ENCODE measurements at regions not wholly inside any gene's neighbourhood (a gene's known extent, or its start where the extent isn't known, plus 50 kb on each side); places are given as distances from the start of the nearest gene placed in this dataset.

DNA sequence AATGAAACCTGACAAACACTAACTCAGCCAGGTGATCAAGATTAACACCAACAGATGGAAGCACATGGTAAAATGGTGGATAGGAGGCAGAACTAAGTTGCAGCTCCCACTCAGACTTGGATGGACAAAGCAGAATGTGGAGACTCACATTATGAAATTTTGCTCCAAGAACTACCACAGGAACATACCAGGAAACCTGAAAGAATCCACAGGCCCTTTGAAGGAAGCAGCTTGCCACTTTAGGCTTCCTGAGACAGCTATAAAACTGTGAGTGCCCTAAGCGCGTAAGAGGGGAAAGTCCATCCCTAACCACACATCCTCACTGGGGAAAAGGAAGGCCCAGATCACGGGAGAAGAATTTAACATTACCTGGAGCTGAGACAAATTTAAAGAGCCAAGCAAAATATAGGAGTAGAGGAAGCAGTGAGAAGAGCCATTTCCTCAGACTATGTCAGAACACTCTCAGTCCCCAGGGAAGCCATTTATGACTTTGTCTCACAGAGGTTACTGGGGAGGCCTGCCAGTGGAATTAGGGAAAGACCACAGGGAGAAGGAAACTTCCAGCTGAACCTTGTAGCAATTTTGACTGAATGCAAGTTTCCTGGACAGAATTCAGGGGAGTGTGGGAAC lies 224.5 kb downstream of the TEX13C start:
- H3K9me3 ChIP-seq (ENCODE audit: low read length) = peaks cover 16% of the 10 kb centered on the region
- no peak overlapping the region for H3K4me2 ChIP-seq (ENCODE audit: low read depth, low read length)
- ATAC-seq (no peak), DNase-seq (ENCODE audit: low spot score) (no peak), FAIRE-seq (no peak)
- 6% methylated on average over 3 of the region's 3 CpGs for WGBS (ENCODE audit: low lambda C conversion rate)
- ChIA-PET CTCF (ENCODE audit: low intra/inter-chr PET ratio, low total read pairs) (no interaction called here), POLR2A (no interaction called here)
- H3K9ac ChIP-seq (ENCODE audit: insufficient read depth, low read depth, low read length) = no peak overlapping the region
- no peaks in the 10 kb centered on the region for H3K27me3 ChIP-seq (ENCODE audit: control insufficient read depth in 1 of 2, insufficient read depth in 2 of 2, low read length in 2 of 2)
- intact Hi-C loops (cut with micrococcal nuclease; ENCODE audit: unreplicated experiment) = no loop called here
- TF ChIP-seq PPARG (CRISPR knock-in tag; conservative IDR thresholded peaks at IDR 0.05) (no peak), NPAS2 (CRISPR knock-in tag; IDR thresholded peaks at IDR 0.05; ENCODE audit: borderline replicate concordance) (no peak), ZNF737 (CRISPR knock-in tag; IDR thresholded peaks at IDR 0.05; ENCODE audit: borderline replicate concordance) (no peak), ZSCAN12 (CRISPR knock-in tag; IDR thresholded peaks at IDR 0.05) (no peak), CREM (IDR thresholded peaks at IDR 0.05) (no peak), CREM (CRISPR knock-in tag; IDR thresholded peaks at IDR 0.05) (no peak), RARG (CRISPR knock-in tag; IDR thresholded peaks at IDR 0.05; ENCODE audit: low read depth) (no peak)
- no peaks in the 10 kb centered on the region for H3K79me2 ChIP-seq (ENCODE audit: insufficient read depth, low read length)
- H4K20me1 ChIP-seq (ENCODE audit: insufficient read depth, low read length) = no peaks in the 10 kb centered on the region
- no peak overlapping the region for H3K27ac ChIP-seq (ENCODE audit: extremely low read length, insufficient read depth, low read length)
- BruUV-seq (replicated peaks) = no TSS peak
- no peaks in the 10 kb centered on the region for H3K4me1 ChIP-seq (ENCODE audit: insufficient read depth, low read length)
- in situ Hi-C loops (cut with HindIII; ENCODE audit: extremely low pct_ligation_motif_present, low pct_unique_long_range_greater_than_20kb) = no loop called here
- no peaks in the 10 kb centered on the region for H3K36me3 ChIP-seq (replicated peaks in 1 of 2; ENCODE audit: control insufficient read depth in 1 of 2, insufficient read depth in 2 of 2, low read length in 2 of 2)
- no peak overlapping the region for H2AFZ ChIP-seq (ENCODE audit: low read length)
- H3K4me3 ChIP-seq (replicated peaks in 1 of 3; ENCODE audit: insufficient read depth in 1 of 3, low read depth in 2 of 3, low read length in 3 of 3) = no peak overlapping the region

DNA sequence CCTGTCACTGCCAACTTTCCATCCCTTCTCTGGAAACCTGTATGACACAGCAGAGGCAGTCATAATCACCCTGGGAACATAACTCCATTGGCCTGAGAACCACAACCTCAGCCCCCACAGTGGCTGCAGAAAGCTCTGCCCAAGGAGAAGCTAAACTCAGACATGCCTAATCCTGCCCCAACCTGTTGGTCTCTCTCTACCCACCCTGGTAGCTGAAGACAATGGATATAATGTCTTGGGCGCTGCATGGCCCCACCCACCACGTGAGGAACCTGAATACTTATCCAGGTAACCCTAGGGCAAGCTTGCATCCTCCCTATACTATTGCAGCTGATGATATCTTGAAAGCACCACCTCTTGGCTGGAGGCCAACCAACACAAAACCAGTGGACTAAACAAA lies 225.2 kb downstream of the TEX13C start:
- Histone ChIP-seq H3K27ac (ENCODE audit: extremely low read length, insufficient read depth, low read length) (no peak overlapping the region), H3K4me2 (ENCODE audit: low read depth, low read length) (no peak overlapping the region), H4K20me1 (ENCODE audit: insufficient read depth, low read length) (no peaks in the 10 kb centered on the region), H3K79me2 (ENCODE audit: insufficient read depth, low read length) (no peaks in the 10 kb centered on the region), H3K9me3 (ENCODE audit: low read length) (peaks cover 16% of the 10 kb centered on the region), H3K36me3 (replicated peaks in 1 of 2; ENCODE audit: control insufficient read depth in 1 of 2, insufficient read depth in 2 of 2, low read length in 2 of 2) (no peaks in the 10 kb centered on the region), H3K4me3 (replicated peaks in 1 of 3; ENCODE audit: insufficient read depth in 1 of 3, low read depth in 2 of 3, low read length in 3 of 3) (no peak overlapping the region), H3K27me3 (ENCODE audit: control insufficient read depth in 1 of 2, insufficient read depth in 2 of 2, low read length in 2 of 2) (no peaks in the 10 kb centered on the region), H3K9ac (ENCODE audit: insufficient read depth, low read depth, low read length) (no peak overlapping the region), H2AFZ (ENCODE audit: low read length) (no peak overlapping the region), H3K4me1 (ENCODE audit: insufficient read depth, low read length) (no peaks in the 10 kb centered on the region)
- ATAC-seq = no peak
- intact Hi-C loops (cut with micrococcal nuclease; ENCODE audit: unreplicated experiment) (no loop called here), in situ Hi-C loops (cut with HindIII; ENCODE audit: extremely low pct_ligation_motif_present, low pct_unique_long_range_greater_than_20kb) (no loop called here)
- ChIA-PET POLR2A (no interaction called here), CTCF (ENCODE audit: low intra/inter-chr PET ratio, low total read pairs) (no interaction called here)
- no CpG with 5 or more reads among the region's 2 CpGs for WGBS (ENCODE audit: low lambda C conversion rate)
- no peak for FAIRE-seq
- no TSS peak for BruUV-seq (replicated peaks)
- DNase-seq (ENCODE audit: low spot score) = no peak
- TF ChIP-seq ELF3 (CRISPR knock-in tag; IDR thresholded peaks at IDR 0.05) (no peak), SCMH1 (CRISPR knock-in tag; IDR thresholded peaks at IDR 0.05; ENCODE audit: borderline replicate concordance) (no peak), RCOR2 (CRISPR knock-in tag; IDR thresholded peaks at IDR 0.05) (no peak), ZNF343 (CRISPR knock-in tag; IDR thresholded peaks at IDR 0.05) (no peak), ZFP36 (IDR thresholded peaks at IDR 0.05; ENCODE audit: borderline replicate concordance, low read depth, low read length, partially characterized antibody) (no peak), ZNF234 (CRISPR knock-in tag; conservative IDR thresholded peaks at IDR 0.05) (no peak), NCOA1 (CRISPR knock-in tag; IDR thresholded peaks at IDR 0.05) (no peak), SMC3 (IDR thresholded peaks at IDR 0.05; ENCODE audit: low read length) (no peak), ZBTB20 (CRISPR knock-in tag; IDR thresholded peaks at IDR 0.05; ENCODE audit: borderline replicate concordance, low read depth) (no peak)
- TF ChIP-seq, protein P1, sequence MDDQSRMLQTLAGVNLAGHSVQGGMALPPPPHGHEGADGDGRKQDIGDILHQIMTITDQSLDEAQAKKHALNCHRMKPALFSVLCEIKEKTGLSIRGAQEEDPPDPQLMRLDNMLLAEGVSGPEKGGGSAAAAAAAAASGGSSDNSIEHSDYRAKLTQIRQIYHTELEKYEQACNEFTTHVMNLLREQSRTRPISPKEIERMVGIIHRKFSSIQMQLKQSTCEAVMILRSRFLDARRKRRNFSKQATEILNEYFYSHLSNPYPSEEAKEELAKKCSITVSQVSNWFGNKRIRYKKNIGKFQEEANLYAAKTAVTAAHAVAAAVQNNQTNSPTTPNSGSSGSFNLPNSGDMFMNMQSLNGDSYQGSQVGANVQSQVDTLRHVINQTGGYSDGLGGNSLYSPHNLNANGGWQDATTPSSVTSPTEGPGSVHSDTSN (CRISPR knock-in tag; IDR thresholded peaks at IDR 0.05; ENCODE audit: borderline replicate concordance) = no peak
